Neuron (in vitro differentiated cells): ENCODE measurements at regions not wholly inside any gene's neighbourhood (a gene's known extent, or its start where the extent isn't known, plus 50 kb on each side); places are given as distances from the start of the nearest gene placed in this dataset.
"Not testable (repeated sequence)": the region's sequence is repeated elsewhere in the genome, so short reads cannot be mapped to it uniquely, and the experiment has no call there.

Experiments
- H2AFZ ChIP-seq: one replicate; pipeline ENCODE4 v1.6.1; 2013; ENCODE audit warnings: low read depth, mild to moderate bottlenecking, inconsistent platforms, low read length, moderate library complexity
- H3K27me3 ChIP-seq: one replicate; pipeline ENCODE4 v1.6.1; 2013; ENCODE audit warnings: low read length; ENCODE audit not compliant: insufficient read depth
- H3K36me3 ChIP-seq: one replicate; pipeline ENCODE4 v1.6.1; 2013; ENCODE audit warnings: low read length; ENCODE audit not compliant: insufficient read depth
- H3K4me1 ChIP-seq: one replicate; pipeline ENCODE4 v1.6.1; 2013; ENCODE audit warnings: low read length; ENCODE audit not compliant: insufficient read depth
- H3K4me3 ChIP-seq: 2 replicates; pipeline ENCODE4 v1.5.1; 2013; ENCODE audit warnings: mild to moderate bottlenecking, low read length, moderate library complexity
- H3K9me3 ChIP-seq: one replicate; pipeline ENCODE4 v1.6.1; 2013; ENCODE audit warnings: low read length

GRCh38 chr2:150264442-150264841, 223.0 kb downstream of the RND3 start:
- Histone ChIP-seq H2AFZ (no peak overlapping the region), H3K4me3 (no peak overlapping the region), H3K9me3 (peaks cover 2% of the 10 kb centered on the region), H3K36me3 (no peaks in the 10 kb centered on the region), H3K27me3 (peaks cover 2% of the 10 kb centered on the region), H3K4me1 (peaks cover 9% of the 10 kb centered on the region)

DNA sequence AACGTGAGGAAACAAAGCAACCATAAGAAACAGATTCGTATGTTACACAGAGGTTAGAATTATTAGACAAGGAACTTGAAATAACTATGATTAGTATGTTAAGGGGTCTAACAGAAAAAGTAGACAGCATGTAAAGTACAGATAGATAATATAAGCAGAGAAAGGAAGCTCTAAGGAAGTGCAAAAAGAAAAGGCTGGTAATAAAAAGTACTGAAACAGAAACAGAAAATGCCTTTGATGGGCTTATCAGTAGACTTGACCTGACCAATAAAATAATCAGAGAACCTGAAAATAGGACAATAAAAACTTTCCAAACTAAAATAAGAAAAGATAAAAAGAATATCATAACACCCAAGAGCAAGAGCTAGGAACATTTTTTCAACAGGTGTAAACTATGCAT, 225.8 kb downstream of the RND3 start:
- no peaks in the 10 kb centered on the region for H3K4me1 ChIP-seq
- no peak overlapping the region for H3K4me3 ChIP-seq
- H3K27me3 ChIP-seq: peaks cover 2% of the 10 kb centered on the region
- H2AFZ ChIP-seq: no peak overlapping the region
- peaks cover 2% of the 10 kb centered on the region for H3K9me3 ChIP-seq
- H3K36me3 ChIP-seq: no peaks in the 10 kb centered on the region

DNA sequence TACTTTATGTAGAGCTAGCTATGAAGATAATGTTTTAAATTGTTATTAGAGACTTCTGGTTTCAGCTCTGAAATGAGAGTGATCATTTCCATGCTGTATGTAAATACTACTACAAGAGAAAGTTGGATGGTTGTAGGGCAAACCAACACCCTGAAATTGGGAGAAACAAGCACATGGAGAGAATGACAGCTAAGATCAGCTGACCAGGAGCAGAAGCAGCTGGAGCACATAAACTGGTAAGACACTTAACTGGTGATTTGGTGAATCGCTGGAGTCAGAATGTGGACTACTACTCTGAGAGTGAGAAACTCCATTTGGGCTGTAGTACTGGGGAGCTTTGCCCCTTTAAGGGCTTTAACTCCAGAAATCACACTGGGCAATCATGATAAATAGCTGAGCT, 226.8 kb downstream of the RND3 start:
- Histone ChIP-seq H3K36me3 (no peaks in the 10 kb centered on the region), H3K9me3 (peaks cover 2% of the 10 kb centered on the region), H3K27me3 (peaks cover 2% of the 10 kb centered on the region), H3K4me1 (no peaks in the 10 kb centered on the region), H2AFZ (no peak overlapping the region), H3K4me3 (no peak overlapping the region)

- Histone ChIP-seq H3K4me1 (no peaks in the 10 kb centered on the region), H3K9me3 (peaks cover 2% of the 10 kb centered on the region), H3K36me3 (no peaks in the 10 kb centered on the region), H2AFZ (no peak overlapping the region), H3K4me3 (no peak overlapping the region), H3K27me3 (peaks cover 2% of the 10 kb centered on the region)
Measured at GRCh38 chr2:150259746-150260145, 227.7 kb downstream of the RND3 start.

- Histone ChIP-seq H3K9me3 (peaks cover 2% of the 10 kb centered on the region), H2AFZ (no peak overlapping the region), H3K4me1 (no peaks in the 10 kb centered on the region), H3K27me3 (peaks cover 2% of the 10 kb centered on the region), H3K4me3 (no peak overlapping the region), H3K36me3 (no peaks in the 10 kb centered on the region)
Measured at GRCh38 chr2:150258781-150259307, 228.6 kb downstream of the RND3 start.

GRCh38 chr2:150256736-150257135, 230.7 kb downstream of the RND3 start:
- H3K27me3 ChIP-seq: peaks cover 2% of the 10 kb centered on the region

DNA sequence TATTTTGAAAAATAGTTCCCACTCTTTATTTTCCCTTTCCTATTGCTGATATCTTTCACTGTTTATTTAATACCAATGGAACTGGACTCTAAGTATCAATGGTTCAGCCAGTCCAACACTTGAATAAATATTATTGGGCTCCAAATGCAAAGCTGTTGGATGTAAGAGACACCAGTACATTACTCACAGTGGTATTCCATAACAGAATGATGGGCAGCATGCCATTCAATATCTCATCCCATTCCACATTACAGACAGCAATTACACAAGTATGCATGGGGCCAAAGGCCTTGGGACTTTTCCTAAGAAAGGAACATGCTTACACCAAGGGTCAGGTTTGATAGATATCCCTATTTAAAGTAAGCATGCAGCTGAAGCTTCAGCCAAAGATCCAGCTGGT, 231.9 kb downstream of the RND3 start:
- Histone ChIP-seq H3K27me3 (no peaks in the 10 kb centered on the region), H3K4me3 (no peak overlapping the region), H2AFZ (no peak overlapping the region), H3K36me3 (no peaks in the 10 kb centered on the region), H3K9me3 (no peaks in the 10 kb centered on the region), H3K4me1 (no peaks in the 10 kb centered on the region)

More at GRCh38 chr2:150256736-150257135, 230.7 kb downstream of the RND3 start:
- H3K36me3 ChIP-seq: no peaks in the 10 kb centered on the region
- no peaks in the 10 kb centered on the region for H3K4me1 ChIP-seq
- no peak overlapping the region for H3K4me3 ChIP-seq
- peaks cover 2% of the 10 kb centered on the region for H3K9me3 ChIP-seq
- no peak overlapping the region for H2AFZ ChIP-seq

GRCh38 chr2:150249735-150250134, 237.7 kb downstream of the RND3 start:
- H3K27me3 ChIP-seq, H2AFZ ChIP-seq, H3K9me3 ChIP-seq, H3K4me3 ChIP-seq, H3K4me1 ChIP-seq, H3K36me3 ChIP-seq: not testable (repeated sequence)

DNA sequence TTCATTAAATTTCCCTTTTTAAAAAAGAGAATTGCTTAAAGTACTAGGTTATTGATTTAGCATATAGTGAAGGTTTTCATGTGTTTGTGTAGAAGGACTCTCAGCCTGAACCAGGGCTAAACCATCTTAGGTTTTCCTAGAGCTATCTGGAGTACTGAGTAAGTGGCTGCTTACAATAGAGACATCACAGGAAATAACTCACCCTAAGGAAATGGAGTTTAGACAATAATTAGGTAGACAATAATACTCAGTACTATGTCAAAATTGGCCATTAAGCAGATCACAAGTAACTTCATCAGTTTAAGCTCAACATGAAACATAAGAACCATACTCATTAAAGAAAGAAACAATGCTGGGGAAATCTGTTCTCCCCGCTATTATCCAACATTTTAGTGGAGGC, 240.0 kb downstream of the RND3 start:
- no peak overlapping the region for H3K4me3 ChIP-seq
- H3K36me3 ChIP-seq: no peaks in the 10 kb centered on the region
- H3K27me3 ChIP-seq: no peaks in the 10 kb centered on the region
- H2AFZ ChIP-seq: no peak overlapping the region
- no peaks in the 10 kb centered on the region for H3K9me3 ChIP-seq
- H3K4me1 ChIP-seq: no peaks in the 10 kb centered on the region

DNA sequence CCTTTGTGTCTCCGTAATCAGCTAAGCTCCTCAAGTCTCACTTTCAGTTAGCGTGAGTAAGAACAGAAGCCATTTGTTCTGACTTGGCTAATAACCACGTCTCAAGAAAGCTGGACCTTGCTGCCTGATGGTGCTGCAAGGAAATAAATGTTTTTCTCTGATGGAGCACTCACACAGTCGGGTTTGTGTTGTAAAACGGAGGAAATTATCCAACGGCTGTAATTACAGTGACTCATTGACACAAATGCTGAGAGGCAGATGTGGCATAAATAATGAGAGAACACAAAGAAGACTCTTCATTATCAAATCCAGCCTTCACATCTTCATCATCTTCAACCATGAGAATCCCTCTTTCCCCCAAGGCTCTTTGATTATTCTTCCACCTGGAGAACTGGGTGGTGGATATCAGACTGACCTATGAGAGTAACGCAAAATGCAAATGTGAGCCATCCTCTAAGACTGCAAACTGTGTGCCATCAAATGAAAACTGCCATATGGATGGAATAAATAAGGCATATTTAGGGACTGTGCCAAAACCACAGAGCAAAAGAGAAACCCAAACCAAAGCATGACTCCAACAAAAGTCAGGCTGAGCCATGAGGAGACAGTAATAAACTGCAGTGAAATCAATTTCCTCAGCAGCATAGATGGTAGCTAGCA, 252.6 kb downstream of the RND3 start:
- Histone ChIP-seq H3K27me3 (no peaks in the 10 kb centered on the region), H2AFZ (no peak overlapping the region), H3K4me1 (no peaks in the 10 kb centered on the region), H3K9me3 (no peaks in the 10 kb centered on the region), H3K4me3 (no peak overlapping the region), H3K36me3 (no peaks in the 10 kb centered on the region)

GRCh38 chr2:150232871-150233270, 254.6 kb downstream of the RND3 start:
- no peak overlapping the region for H3K4me3 ChIP-seq
- no peaks in the 10 kb centered on the region for H3K9me3 ChIP-seq
- H3K27me3 ChIP-seq: no peaks in the 10 kb centered on the region
- no peaks in the 10 kb centered on the region for H3K4me1 ChIP-seq
- no peaks in the 10 kb centered on the region for H3K36me3 ChIP-seq
- H2AFZ ChIP-seq: no peak overlapping the region

GRCh38 chr2:150232321-150232720, 255.1 kb downstream of the RND3 start:
- no peak overlapping the region for H2AFZ ChIP-seq
- H3K9me3 ChIP-seq: no peaks in the 10 kb centered on the region
- no peaks in the 10 kb centered on the region for H3K27me3 ChIP-seq
- H3K36me3 ChIP-seq: no peaks in the 10 kb centered on the region
- H3K4me1 ChIP-seq: no peaks in the 10 kb centered on the region
- H3K4me3 ChIP-seq: no peak overlapping the region

DNA sequence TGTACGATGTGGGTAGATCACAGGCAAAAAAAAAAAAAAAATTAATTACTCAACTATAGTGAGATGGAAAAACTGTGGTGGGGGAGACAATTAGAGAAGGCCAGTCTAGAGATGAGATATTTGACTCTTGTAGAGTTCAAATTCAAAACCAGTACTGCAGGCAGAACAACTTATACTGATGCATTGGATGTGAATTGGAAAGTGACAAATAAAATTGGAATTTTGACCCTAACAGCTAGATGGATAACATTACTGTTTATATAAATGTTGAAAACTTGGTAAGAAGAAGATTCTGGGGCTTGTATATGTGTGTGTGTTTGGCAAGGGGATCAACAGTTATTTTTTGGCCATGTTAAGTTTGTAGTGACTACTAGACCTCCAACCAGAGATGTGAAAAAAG, 256.9 kb downstream of the RND3 start:
- no peaks in the 10 kb centered on the region for H3K9me3 ChIP-seq
- H3K27me3 ChIP-seq: no peaks in the 10 kb centered on the region
- H2AFZ ChIP-seq: no peak overlapping the region
- H3K4me1 ChIP-seq: no peaks in the 10 kb centered on the region
- no peaks in the 10 kb centered on the region for H3K36me3 ChIP-seq
- no peak overlapping the region for H3K4me3 ChIP-seq

DNA sequence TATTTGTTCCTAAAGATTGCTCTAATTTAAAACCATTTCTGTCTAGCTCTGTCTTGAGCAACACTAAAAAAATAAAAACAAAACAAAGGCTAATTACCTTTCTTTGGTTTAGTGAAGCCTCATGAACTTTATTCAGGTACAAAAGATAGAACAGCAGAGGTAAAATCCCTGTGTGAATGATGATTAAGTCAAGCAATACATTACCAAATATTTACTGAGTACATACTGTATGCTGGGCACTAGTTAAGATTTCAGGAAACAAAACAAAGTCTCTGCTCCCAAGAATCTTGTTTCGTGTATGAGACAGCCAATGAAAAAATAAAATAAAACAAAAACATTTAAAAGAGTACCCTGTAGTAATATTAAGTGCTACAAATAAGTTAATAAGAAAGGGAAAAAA, 257.5 kb downstream of the RND3 start:
- Histone ChIP-seq H3K4me3 (no peak overlapping the region), H3K9me3 (no peaks in the 10 kb centered on the region), H3K36me3 (no peaks in the 10 kb centered on the region), H3K4me1 (no peaks in the 10 kb centered on the region), H3K27me3 (no peaks in the 10 kb centered on the region), H2AFZ (no peak overlapping the region)
